Small intestine (tissue), 7 donors: ENCODE measurements at regions not wholly inside any gene's neighbourhood (a gene's known extent, or its start where the extent isn't known, plus 50 kb on each side); places are given as distances from the start of the nearest gene placed in this dataset.
A peak's percentile ranks its signal among the peaks of the same experiment; 100 is the strongest.
"Not testable (repeated sequence)": the region's sequence is repeated elsewhere in the genome, so short reads cannot be mapped to it uniquely, and the experiment has no call there.

ENCODE experiments used
- DNase-seq, 2 donors: peaks; one replicate each; pipeline versions ENCODE4 v3.0.0 to v3.0.0-alpha.2; 2013
- FAIRE-seq: peaks from 2 replicates; lab custom pipeline; 2012; peaks lifted over from hg19 to GRCh38; lab: Jason Lieb, UNC
- H3K27ac ChIP-seq, 3 donors: one replicate each; pipeline ENCODE4 v1.5.1; 2013; ENCODE audit warnings: low read length in 2 of 3, mild to moderate bottlenecking in 2 of 3, control low read depth in 1 of 3, inconsistent platforms in 1 of 3, low read depth in 1 of 3, moderate library complexity in 1 of 3
- H3K27me3 ChIP-seq, 3 donors: one replicate each; pipeline ENCODE4 v1.6.1; 2013; ENCODE audit warnings: low read length in 3 of 3, inconsistent platforms in 1 of 3; ENCODE audit not compliant: control insufficient read depth in 3 of 3, insufficient read depth in 3 of 3
- H3K36me3 ChIP-seq, 3 donors: one replicate each; pipeline ENCODE4 v1.6.1; 2013; ENCODE audit warnings: low read length in 3 of 3, inconsistent platforms in 1 of 3, low read depth in 1 of 3, mild to moderate bottlenecking in 1 of 3, moderate library complexity in 1 of 3; ENCODE audit not compliant: control insufficient read depth in 3 of 3, insufficient read depth in 2 of 3
- H3K4me1 ChIP-seq, 3 donors: one replicate each; pipeline ENCODE4 v1.6.1; 2013; ENCODE audit warnings: low read length in 2 of 3, inconsistent platforms in 1 of 3, low read depth in 1 of 3, mild to moderate bottlenecking in 1 of 3, moderate library complexity in 1 of 3; ENCODE audit not compliant: control insufficient read depth in 3 of 3, insufficient read depth in 2 of 3
- H3K4me3 ChIP-seq, 3 donors: one replicate each; pipeline ENCODE4 v1.5.1; 2013; ENCODE audit warnings: low read length in 3 of 3, control low read depth in 1 of 3, inconsistent platforms in 1 of 3, low read depth in 1 of 3, mild to moderate bottlenecking in 1 of 3, moderate library complexity in 1 of 3
- H3K9me3 ChIP-seq, 2 donors: one replicate each; pipeline ENCODE4 v1.6.1; 2013; ENCODE audit warnings: low read depth in 1 of 2, low read length in 1 of 2; ENCODE audit not compliant: control insufficient read depth in 2 of 2, insufficient read depth in 1 of 2
- WGBS, 3 donors: extraction: QIAGEN DNeasy Blood & Tissue Kit; methylation state at CpG; one replicate each; pipeline ENCODE4 v1.1.7; 2013; 5-methylcytosine and 5-hydroxymethylcytosine counted together
- donor health status: healthy with polysubstance abuse.
- donor health status: control.
- donor health status: control.
- donor health status: Bipolar disorder and iron deficiency.
- donor health status: healthy.

DNA sequence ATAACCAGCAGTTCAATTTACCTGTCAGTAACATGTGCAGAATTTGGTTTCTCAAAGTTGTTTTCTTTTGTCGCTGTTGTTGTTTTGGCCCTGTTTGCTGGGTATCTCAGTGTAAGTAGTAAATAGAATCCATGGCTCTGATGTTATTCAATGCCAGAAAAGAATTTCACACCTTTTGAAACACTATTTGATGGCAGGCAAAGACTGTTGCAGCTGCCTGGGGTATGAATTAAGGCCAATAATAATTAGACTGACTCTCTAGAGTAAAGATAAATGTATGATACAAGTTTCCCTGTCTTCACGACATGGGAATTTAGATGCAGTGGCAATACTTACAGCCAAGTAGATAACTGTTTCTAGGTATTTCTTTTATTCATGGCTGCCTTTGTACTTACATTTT, 281.4 kb downstream of the CD83 start:
- 89 to 97% (median 92%) methylated on average over 2 of the region's 2 CpGs for WGBS, 3 donors
- Histone ChIP-seq H3K4me1 (peaks cover 0 to 5% (median 0%) of the 10 kb centered on the region in 3 donors), H3K36me3 (no peaks in the 10 kb centered on the region), H3K27ac (no peak overlapping the region), H3K9me3 (no peaks in the 10 kb centered on the region), H3K27me3 (no peaks in the 10 kb centered on the region), H3K4me3 (no peak overlapping the region)
- DNase-seq (no peak), FAIRE-seq (no peak)

DNA sequence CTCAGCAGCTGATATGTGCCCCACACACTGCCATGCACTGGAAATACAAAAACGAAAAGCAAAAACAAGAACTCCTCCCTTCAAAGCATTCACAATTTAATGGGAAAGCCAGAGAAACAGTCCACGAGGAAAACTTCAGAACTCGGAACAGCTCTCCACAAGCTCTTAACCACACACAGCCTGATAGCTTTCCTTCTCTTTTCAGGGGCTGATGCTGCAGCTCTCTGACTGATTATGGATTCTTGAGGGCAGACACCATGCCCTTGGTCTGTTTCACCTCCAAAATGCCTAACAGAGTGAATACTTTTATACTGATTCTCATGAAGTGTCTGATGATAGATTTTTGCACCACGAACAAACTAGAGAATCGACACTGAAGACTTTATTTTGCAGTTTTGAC, 282.1 kb downstream of the CD83 start:
- DNase-seq (no peak), FAIRE-seq (no peak)
- Histone ChIP-seq H3K27me3 (no peaks in the 10 kb centered on the region), H3K9me3 (no peaks in the 10 kb centered on the region), H3K4me1 (peaks cover 0 to 5% (median 0%) of the 10 kb centered on the region in 3 donors), H3K4me3 (no peak overlapping the region), H3K36me3 (no peaks in the 10 kb centered on the region), H3K27ac (no peak overlapping the region)
- 88 to 90% (median 90%) methylated on average over 5 of the region's 5 CpGs for WGBS, 3 donors

DNA sequence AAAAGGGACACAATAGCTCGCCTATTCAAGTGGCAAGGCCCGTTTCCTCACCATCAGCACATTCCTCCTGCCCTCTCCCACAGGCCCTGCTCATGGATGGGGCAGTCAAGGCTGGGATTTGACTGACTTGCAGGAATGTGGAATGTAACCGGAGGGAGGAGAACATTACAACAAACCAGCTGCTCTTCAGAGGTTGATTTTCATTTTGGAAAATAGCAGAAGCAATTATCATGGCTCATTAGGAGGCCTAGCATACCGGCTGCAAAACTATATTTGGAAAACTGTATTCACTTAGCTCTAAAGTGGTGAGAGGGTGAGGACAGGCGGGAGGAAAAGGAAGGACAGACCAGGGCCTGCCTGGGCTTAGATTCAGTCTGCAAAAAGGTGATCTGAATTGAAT, 283.7 kb downstream of the CD83 start:
- no peak overlapping the region for H3K27ac ChIP-seq
- WGBS, 3 donors = 83 to 89% (median 85%) methylated on average over 5 of the region's 5 CpGs
- FAIRE-seq = no peak

DNA sequence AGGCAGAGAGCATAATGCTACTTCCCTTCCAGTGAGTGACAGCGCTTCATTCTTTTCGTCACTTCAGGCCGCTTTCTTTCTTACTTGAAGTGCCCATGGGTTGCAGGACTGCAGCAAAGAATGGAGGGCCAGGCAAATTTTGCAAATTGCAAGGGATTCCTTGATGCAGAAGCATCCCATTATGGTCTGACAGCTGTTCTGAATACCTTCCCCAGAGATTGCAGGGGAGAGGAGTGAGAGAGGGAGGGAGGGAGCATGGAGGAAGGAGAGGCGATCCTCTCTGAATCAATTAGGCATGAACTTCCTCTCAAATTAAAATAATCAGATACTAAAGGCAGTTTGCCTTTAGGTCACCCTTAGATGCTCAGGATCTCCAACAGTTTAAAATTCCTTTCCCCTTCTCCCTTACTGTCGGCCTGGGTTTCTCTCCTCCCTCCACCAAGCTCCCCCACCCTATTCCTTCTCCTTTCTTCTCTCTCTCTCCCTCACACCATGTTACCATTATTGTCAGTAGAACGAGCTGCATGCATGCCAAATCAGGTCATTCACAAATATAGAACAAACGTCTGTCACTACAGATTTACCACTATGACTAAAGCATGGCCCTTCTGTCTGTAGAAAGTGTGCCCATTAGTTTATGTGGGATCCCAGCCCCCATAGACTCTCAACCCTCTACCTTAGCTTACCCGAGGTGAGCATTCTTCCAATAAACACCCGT, 289.2 kb downstream of the CD83 start:
- 81 to 85% (median 81%) methylated on average over 9 of the region's 9 CpGs for WGBS, 3 donors
- no peaks in the 10 kb centered on the region for H3K9me3 ChIP-seq
- H3K27ac ChIP-seq = no peak overlapping the region
- no peaks in the 10 kb centered on the region for H3K4me1 ChIP-seq
- no peaks in the 10 kb centered on the region for H3K36me3 ChIP-seq
- H3K4me3 ChIP-seq = no peak overlapping the region
- DNase-seq (no peak), FAIRE-seq (no peak)
- no peaks in the 10 kb centered on the region for H3K27me3 ChIP-seq

More for the DNA sequence above, 283.7 kb downstream of the CD83 start:
- Histone ChIP-seq H3K9me3 (no peaks in the 10 kb centered on the region), H3K4me3 (no peak overlapping the region), H3K27me3 (no peaks in the 10 kb centered on the region), H3K4me1 (peaks cover 0 to 5% (median 0%) of the 10 kb centered on the region in 3 donors), H3K36me3 (no peaks in the 10 kb centered on the region)
- no peak for DNase-seq

DNA sequence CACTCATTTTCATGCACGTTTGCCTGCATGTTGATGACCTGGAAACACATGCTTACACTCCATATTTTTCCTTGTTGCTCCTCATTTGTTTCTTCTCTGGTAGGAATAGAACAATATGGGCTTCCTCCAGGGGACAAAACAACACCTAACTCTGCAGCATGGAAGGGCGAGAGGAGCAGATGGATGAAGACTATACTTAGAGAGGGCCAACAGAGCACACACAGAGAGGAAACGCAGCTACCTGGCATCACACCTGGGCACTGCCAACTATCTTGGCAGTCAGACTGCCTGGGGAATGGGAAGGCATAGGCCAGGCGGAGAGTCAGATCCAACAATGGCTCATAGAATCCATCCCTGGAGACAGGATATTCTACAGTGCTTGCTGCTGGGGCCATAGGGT, 290.9 kb downstream of the CD83 start:
- Histone ChIP-seq H3K27ac (no peak overlapping the region), H3K4me3 (no peak overlapping the region), H3K9me3 (no peaks in the 10 kb centered on the region), H3K4me1 (no peaks in the 10 kb centered on the region), H3K36me3 (no peaks in the 10 kb centered on the region), H3K27me3 (no peaks in the 10 kb centered on the region)
- no peak for FAIRE-seq
- WGBS, 3 donors = 92 to 95% (median 93%) methylated on average over 4 of the region's 4 CpGs
- no peak for DNase-seq

DNA sequence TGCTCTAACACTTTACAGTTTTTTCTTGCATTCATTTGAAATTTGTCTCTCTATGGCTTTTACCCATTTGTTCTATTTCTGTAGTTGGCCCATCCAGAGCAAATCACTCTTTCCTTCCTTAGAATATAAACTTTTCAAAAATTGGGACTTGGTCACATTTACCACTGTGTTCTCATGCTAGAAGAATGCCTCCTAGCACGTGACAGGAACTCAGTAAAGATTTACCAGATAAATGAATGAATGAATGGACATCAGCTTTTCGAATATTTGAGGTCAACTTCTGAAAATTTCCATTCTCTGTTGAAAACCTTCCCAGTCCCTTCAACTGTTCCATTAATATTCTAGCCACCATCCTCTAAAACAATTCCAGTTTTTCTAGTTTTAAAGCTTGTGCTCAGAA, 294.5 kb downstream of the CD83 start:
- WGBS, 3 donors = 75 to 87% (median 85%) methylated on average over 2 of the region's 2 CpGs
- H3K27ac ChIP-seq = no peak overlapping the region
- no peaks in the 10 kb centered on the region for H3K36me3 ChIP-seq
- H3K4me1 ChIP-seq = no peaks in the 10 kb centered on the region
- DNase-seq = no peak
- FAIRE-seq = no peak
- H3K27me3 ChIP-seq = no peaks in the 10 kb centered on the region
- H3K9me3 ChIP-seq = no peaks in the 10 kb centered on the region
- H3K4me3 ChIP-seq = no peak overlapping the region

DNA sequence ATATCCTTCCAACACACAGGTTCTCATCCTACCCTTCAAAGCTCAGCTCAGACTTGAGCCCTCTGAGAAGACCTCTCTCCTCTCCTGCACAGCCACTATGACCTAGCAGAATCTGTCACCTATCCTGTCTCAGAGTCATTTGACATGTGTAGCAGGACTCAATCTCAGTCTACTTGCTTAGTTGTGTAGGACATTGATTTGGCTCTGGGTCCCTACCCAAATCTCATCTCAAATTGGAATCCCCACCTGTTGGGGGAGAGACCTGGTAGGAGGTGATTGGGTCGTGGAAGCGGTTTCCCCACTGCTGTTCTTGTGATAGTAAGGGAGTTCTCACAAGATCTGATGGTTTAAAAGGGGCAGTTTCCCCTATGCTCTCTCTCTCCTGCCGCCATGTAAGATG, 297.9 kb downstream of the CD83 start:
- WGBS, 3 donors = 92 to 94% (median 93%) methylated on average over 3 of the region's 3 CpGs
- no peak overlapping the region for H3K4me3 ChIP-seq
- H3K9me3 ChIP-seq = no peaks in the 10 kb centered on the region
- H3K27ac ChIP-seq = no peak overlapping the region
- no peaks in the 10 kb centered on the region for H3K27me3 ChIP-seq
- DNase-seq = no peak
- no peaks in the 10 kb centered on the region for H3K4me1 ChIP-seq
- no peak for FAIRE-seq
- no peaks in the 10 kb centered on the region for H3K36me3 ChIP-seq

DNA sequence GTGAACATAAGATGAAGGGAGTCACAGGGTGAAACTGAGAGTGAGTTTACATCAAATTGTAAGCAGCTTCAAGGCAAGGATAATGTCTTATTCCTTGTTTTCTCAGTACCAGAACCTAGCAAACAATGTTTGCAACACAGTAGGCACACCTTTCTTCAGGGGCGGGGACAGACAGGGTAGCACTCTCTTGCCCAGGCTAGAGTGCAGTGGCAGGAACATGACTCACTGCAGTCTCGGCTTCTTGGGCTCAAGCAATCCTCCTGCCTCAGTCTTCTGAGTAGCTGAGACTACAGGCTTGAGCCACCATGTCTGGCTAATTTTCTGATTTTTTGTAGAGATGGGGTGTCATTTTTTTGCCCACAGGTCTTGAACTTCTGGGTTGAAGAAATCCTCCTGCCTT, 299.8 kb downstream of the CD83 start:
- Histone ChIP-seq H3K9me3 (no peaks in the 10 kb centered on the region), H3K27ac (no peak overlapping the region), H3K36me3 (no peaks in the 10 kb centered on the region), H3K4me3 (no peak overlapping the region), H3K4me1 (no peaks in the 10 kb centered on the region), H3K27me3 (no peaks in the 10 kb centered on the region)
- WGBS, 3 donors = 72 to 88% (median 74%) methylated on average over 2 of the region's 2 CpGs
- DNase-seq (peak in 1 of 2 donors; percentile 67), FAIRE-seq (no peak)

DNA sequence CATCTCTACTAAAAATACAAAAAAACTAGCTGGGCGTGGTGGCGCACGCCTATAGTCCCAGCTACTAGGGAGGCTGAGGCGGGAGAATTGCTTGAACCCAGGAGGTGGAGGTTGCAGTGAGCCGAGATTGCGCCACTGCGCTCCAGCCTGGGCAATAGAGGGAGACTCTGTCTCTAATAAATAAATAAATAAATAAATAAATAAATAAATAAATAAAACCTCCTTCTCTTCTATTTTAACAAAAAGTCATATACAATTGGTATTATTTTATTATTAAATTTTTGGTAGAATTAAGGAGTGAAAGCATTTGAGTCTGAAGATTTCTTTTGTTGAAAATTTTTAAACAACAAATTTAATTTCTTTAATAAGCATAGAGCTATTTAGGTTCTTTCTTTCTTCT, 301.7 kb downstream of the CD83 start:
- 84 to 100% (median 98%) methylated on average over 7 of the region's 7 CpGs for WGBS, 3 donors
- not testable (repeated sequence) for H3K36me3 ChIP-seq, H3K27ac ChIP-seq, H3K4me3 ChIP-seq, DNase-seq, H3K27me3 ChIP-seq, H3K4me1 ChIP-seq, H3K9me3 ChIP-seq, FAIRE-seq
